Small intestine (tissue), 7 donors: ENCODE measurements at regions not wholly inside any gene's neighbourhood (a gene's known extent, or its start where the extent isn't known, plus 50 kb on each side); places are given as distances from the start of the nearest gene placed in this dataset.

Experiments
- DNase-seq, 2 donors: peaks; one replicate each; pipeline versions ENCODE4 v3.0.0 to v3.0.0-alpha.2; 2013
- FAIRE-seq: peaks from 2 replicates; lab custom pipeline; 2012; peaks lifted over from hg19 to GRCh38; lab: Jason Lieb, UNC
- H3K27ac ChIP-seq, 3 donors: one replicate each; pipeline ENCODE4 v1.5.1; 2013; ENCODE audit warnings: low read length in 2 of 3, mild to moderate bottlenecking in 2 of 3, control low read depth in 1 of 3, inconsistent platforms in 1 of 3, low read depth in 1 of 3, moderate library complexity in 1 of 3
- H3K27me3 ChIP-seq, 3 donors: one replicate each; pipeline ENCODE4 v1.6.1; 2013; ENCODE audit warnings: low read length in 3 of 3, inconsistent platforms in 1 of 3; ENCODE audit not compliant: control insufficient read depth in 3 of 3, insufficient read depth in 3 of 3
- H3K36me3 ChIP-seq, 3 donors: one replicate each; pipeline ENCODE4 v1.6.1; 2013; ENCODE audit warnings: low read length in 3 of 3, inconsistent platforms in 1 of 3, low read depth in 1 of 3, mild to moderate bottlenecking in 1 of 3, moderate library complexity in 1 of 3; ENCODE audit not compliant: control insufficient read depth in 3 of 3, insufficient read depth in 2 of 3
- H3K4me1 ChIP-seq, 3 donors: one replicate each; pipeline ENCODE4 v1.6.1; 2013; ENCODE audit warnings: low read length in 2 of 3, inconsistent platforms in 1 of 3, low read depth in 1 of 3, mild to moderate bottlenecking in 1 of 3, moderate library complexity in 1 of 3; ENCODE audit not compliant: control insufficient read depth in 3 of 3, insufficient read depth in 2 of 3
- H3K4me3 ChIP-seq, 3 donors: one replicate each; pipeline ENCODE4 v1.5.1; 2013; ENCODE audit warnings: low read length in 3 of 3, control low read depth in 1 of 3, inconsistent platforms in 1 of 3, low read depth in 1 of 3, mild to moderate bottlenecking in 1 of 3, moderate library complexity in 1 of 3
- H3K9me3 ChIP-seq, 2 donors: one replicate each; pipeline ENCODE4 v1.6.1; 2013; ENCODE audit warnings: low read depth in 1 of 2, low read length in 1 of 2; ENCODE audit not compliant: control insufficient read depth in 2 of 2, insufficient read depth in 1 of 2
- WGBS, 3 donors: extraction: QIAGEN DNeasy Blood & Tissue Kit; methylation state at CpG; one replicate each; pipeline ENCODE4 v1.1.7; 2013; 5-methylcytosine and 5-hydroxymethylcytosine counted together
- donor health status: healthy with polysubstance abuse.
- donor health status: control.
- donor health status: control.
- donor health status: Bipolar disorder and iron deficiency.
- donor health status: healthy.

DNA sequence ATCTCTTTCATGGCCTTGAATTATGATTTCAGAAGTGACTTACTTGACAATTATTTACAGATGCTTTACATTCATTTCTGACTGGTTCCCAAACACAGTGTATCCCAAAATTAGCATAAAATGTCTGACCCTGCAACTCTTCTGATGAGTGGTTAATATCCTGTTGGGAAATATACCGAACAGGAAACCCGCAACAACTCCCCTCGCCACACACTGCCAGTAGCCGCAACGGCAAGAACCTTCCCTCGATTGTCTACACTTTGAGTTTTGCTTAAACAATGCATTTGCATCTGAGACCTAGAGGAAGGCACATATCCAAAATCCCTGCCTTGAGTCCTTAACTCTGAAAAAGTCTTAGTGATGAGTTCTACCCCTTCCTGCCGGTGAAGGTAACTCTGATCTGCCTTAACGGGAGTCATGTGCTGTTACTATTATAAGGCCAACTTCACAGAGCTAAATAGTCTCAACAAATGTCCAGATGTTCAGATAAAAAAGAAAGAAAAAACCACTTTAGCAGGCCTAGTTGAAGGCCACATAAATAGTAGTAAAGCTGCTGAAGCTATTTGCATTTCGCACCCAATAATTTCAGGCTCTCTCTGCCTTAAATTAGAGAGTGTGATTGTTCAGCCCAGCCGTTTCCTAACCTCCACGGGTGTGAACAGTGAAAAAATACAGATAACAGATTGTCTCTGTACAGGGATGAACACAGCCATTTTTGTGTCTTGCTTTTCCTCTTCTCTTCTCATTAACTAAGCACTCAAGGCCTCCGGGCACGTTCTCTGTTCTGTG lies 321.1 kb downstream of the HS3ST3B1 start:
- FAIRE-seq = no peak
- no peak overlapping the region for H3K4me3 ChIP-seq
- H3K27ac ChIP-seq = no peak overlapping the region
- H3K9me3 ChIP-seq = no peaks in the 10 kb centered on the region
- no peaks in the 10 kb centered on the region for H3K36me3 ChIP-seq
- WGBS, 3 donors = 79 to 83% (median 82%) methylated on average over 13 of the region's 13 CpGs
- H3K27me3 ChIP-seq = no peaks in the 10 kb centered on the region
- no peak for DNase-seq
- no peaks in the 10 kb centered on the region for H3K4me1 ChIP-seq

DNA sequence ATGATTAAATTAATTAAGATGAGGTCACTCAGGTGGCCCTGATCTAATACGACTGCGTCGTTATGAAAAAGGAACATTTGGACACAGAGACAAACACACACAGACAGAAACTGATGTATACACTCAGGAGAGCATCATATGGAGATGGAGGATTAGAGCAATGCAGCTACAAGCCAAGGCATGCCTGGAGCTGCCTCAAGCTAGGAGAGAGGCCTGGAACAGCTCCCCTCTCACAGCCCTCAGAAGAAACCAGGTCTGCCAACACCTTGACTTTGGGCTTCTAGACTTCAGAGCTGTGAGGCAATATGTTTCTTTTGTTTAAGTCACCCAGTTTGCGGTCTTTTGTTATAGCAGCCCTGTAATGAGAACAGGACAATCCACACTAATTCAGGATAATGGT lies 318.9 kb downstream of the HS3ST3B1 start:
- no peak overlapping the region for H3K27ac ChIP-seq
- DNase-seq (no peak), FAIRE-seq (no peak)
- no peak overlapping the region for H3K4me3 ChIP-seq
- no peaks in the 10 kb centered on the region for H3K36me3 ChIP-seq
- H3K4me1 ChIP-seq = no peaks in the 10 kb centered on the region
- 72 to 95% (median 82%) methylated on average over 4 of the region's 4 CpGs for WGBS, 3 donors
- H3K27me3 ChIP-seq = no peaks in the 10 kb centered on the region
- no peaks in the 10 kb centered on the region for H3K9me3 ChIP-seq

GRCh38 chr17:14616528-14616927 lies 315.6 kb downstream of the HS3ST3B1 start:
- 89 to 97% (median 92%) methylated on average over 2 of the region's 2 CpGs for WGBS, 3 donors
- H3K27me3 ChIP-seq = no peaks in the 10 kb centered on the region
- no peaks in the 10 kb centered on the region for H3K36me3 ChIP-seq
- no peaks in the 10 kb centered on the region for H3K4me1 ChIP-seq
- no peak overlapping the region for H3K27ac ChIP-seq
- FAIRE-seq = no peak
- H3K4me3 ChIP-seq = no peak overlapping the region
- H3K9me3 ChIP-seq = no peaks in the 10 kb centered on the region
- DNase-seq = no peak

GRCh38 chr17:14605267-14605599 lies 304.4 kb downstream of the HS3ST3B1 start:
- no peaks in the 10 kb centered on the region for H3K4me1 ChIP-seq
- H3K4me3 ChIP-seq = no peak overlapping the region
- 66 to 71% (median 69%) methylated on average over 5 of the region's 5 CpGs for WGBS, 3 donors
- no peaks in the 10 kb centered on the region for H3K27me3 ChIP-seq
- H3K9me3 ChIP-seq = no peaks in the 10 kb centered on the region
- no peak overlapping the region for H3K27ac ChIP-seq
- DNase-seq = peak in 1 of 2 donors; percentile 3
- FAIRE-seq = no peak
- no peaks in the 10 kb centered on the region for H3K36me3 ChIP-seq

GRCh38 chr17:14604591-14605266 lies 303.8 kb downstream of the HS3ST3B1 start:
- H3K36me3 ChIP-seq = no peaks in the 10 kb centered on the region
- no peaks in the 10 kb centered on the region for H3K9me3 ChIP-seq
- H3K27me3 ChIP-seq = no peaks in the 10 kb centered on the region
- DNase-seq (no peak), FAIRE-seq (no peak)
- no peak overlapping the region for H3K4me3 ChIP-seq
- H3K4me1 ChIP-seq = no peaks in the 10 kb centered on the region
- WGBS, 3 donors = 70 to 79% (median 76%) methylated on average over 9 of the region's 9 CpGs
- no peak overlapping the region for H3K27ac ChIP-seq

DNA sequence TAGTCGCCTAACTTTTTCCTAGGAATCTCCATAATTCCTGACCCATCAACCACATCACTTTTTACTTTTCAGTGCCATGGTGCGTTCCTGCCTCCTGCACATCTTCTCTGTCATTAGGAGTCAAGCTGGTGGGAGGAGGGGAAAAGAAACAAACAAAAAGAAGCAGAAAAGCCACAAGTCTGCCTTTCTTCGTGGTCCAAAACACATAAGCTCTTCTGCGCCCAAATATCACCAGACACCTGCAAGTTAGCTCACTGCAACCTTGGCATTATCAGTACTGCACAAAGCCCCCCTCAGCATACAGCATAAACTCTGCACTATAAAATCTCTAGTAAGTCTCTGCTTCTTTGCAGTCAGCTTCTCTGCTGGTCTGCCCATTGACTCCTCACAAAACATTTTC lies 295.3 kb downstream of the HS3ST3B1 start:
- no peaks in the 10 kb centered on the region for H3K36me3 ChIP-seq
- no peaks in the 10 kb centered on the region for H3K4me1 ChIP-seq
- H3K4me3 ChIP-seq = no peak overlapping the region
- FAIRE-seq = no peak
- H3K27ac ChIP-seq = no peak overlapping the region
- H3K9me3 ChIP-seq = no peaks in the 10 kb centered on the region
- H3K27me3 ChIP-seq = no peaks in the 10 kb centered on the region
- no peak for DNase-seq
- WGBS, 3 donors = 71 to 85% (median 79%) methylated on average over 4 of the region's 4 CpGs

DNA sequence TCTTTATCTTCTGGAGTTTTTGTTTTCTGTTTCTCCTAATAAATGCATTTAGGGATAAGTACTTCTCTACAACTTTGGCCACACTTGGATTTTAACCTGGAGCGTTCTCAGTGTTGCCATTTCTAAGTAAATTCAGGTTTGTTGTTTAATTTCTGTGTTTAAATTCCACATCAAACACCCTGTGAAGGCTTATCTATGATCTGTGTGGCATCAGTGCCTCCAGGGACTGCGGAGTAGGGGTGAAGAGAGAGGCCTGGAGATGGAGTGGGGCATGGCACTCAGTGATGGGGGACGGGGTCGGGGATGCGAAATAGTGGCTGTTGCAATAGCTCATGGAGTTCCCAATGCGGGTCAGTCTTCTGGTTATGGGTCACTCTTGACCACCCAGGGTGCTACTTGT lies 294.8 kb downstream of the HS3ST3B1 start:
- Histone ChIP-seq H3K4me3 (no peak overlapping the region), H3K4me1 (no peaks in the 10 kb centered on the region), H3K36me3 (no peaks in the 10 kb centered on the region), H3K27me3 (no peaks in the 10 kb centered on the region), H3K9me3 (peaks cover 0 to 2% of the 10 kb centered on the region in 2 donors), H3K27ac (no peak overlapping the region)
- no peak for FAIRE-seq
- DNase-seq = no peak
- WGBS, 3 donors = 67 to 81% (median 80%) methylated on average over 6 of the region's 6 CpGs

GRCh38 chr17:14594690-14595089 lies 293.8 kb downstream of the HS3ST3B1 start:
- Histone ChIP-seq H3K4me1 (no peaks in the 10 kb centered on the region), H3K36me3 (no peaks in the 10 kb centered on the region), H3K27me3 (no peaks in the 10 kb centered on the region), H3K27ac (no peak overlapping the region), H3K4me3 (no peak overlapping the region), H3K9me3 (peaks cover 0 to 2% of the 10 kb centered on the region in 2 donors)
- 93 to 96% (median 94%) methylated on average over 5 of the region's 5 CpGs for WGBS, 3 donors
- no peak for FAIRE-seq
- DNase-seq = no peak
